H1 (cell line): ENCODE measurements at regions not wholly inside any gene's neighbourhood (a gene's known extent, or its start where the extent isn't known, plus 50 kb on each side); places are given as distances from the start of the nearest gene placed in this dataset.

Experiments
- BCL11A ChIP-seq, 2 experiments: IDR thresholded peaks; one replicate each; pipeline ENCODE4 v1.6.1; 2011; ENCODE audit warnings: low read depth in 2 of 2, low read length in 2 of 2, mild to moderate bottlenecking in 2 of 2
- EZH2 ChIP-seq: fragments of 200-600 bp; sonication (generic); IDR thresholded peaks from 2 replicates; pipeline ENCODE4 v1.7.1; 2012; ENCODE audit warnings: low read depth, mild to moderate bottlenecking, moderate library complexity, low read length, inconsistent platforms; ENCODE audit not compliant: severe bottlenecking
- GABPA ChIP-seq: IDR thresholded peaks from 2 replicates; pipeline ENCODE4 v1.6.1; 2011; ENCODE audit warnings: mild to moderate bottlenecking, low read length, moderate library complexity, borderline replicate concordance; ENCODE audit not compliant: insufficient read depth
- HDAC6 ChIP-seq: IDR thresholded peaks from one replicate; pipeline ENCODE4 v1.7.1; 2012; ENCODE audit warnings: low read depth, mild to moderate bottlenecking, inconsistent platforms, low read length, moderate library complexity
- KDM1A ChIP-seq: fragments of 200-600, 300-600 bp; sonication (generic); IDR thresholded peaks from 2 replicates; pipeline ENCODE4 v1.7.1; 2016; ENCODE audit warnings: mild to moderate bottlenecking, low read length, borderline replicate concordance
- NANOG ChIP-seq: IDR thresholded peaks from 2 replicates; pipeline ENCODE4 v1.6.1; 2011; ENCODE audit warnings: low read length, low read depth, mild to moderate bottlenecking, inconsistent platforms; ENCODE audit not compliant: insufficient read depth, poor library complexity, severe bottlenecking
- POLR2A ChIP-seq, 2 experiments: IDR thresholded peaks; 1 replicate in 1 of 2; 2 replicates in 1 of 2; pipeline ENCODE4 v1.6.1; 2011; ENCODE audit warnings: low read depth in 2 of 2, low read length in 2 of 2, mild to moderate bottlenecking in 2 of 2; ENCODE audit errors: control extremely low read depth in 1 of 2
- RFX5 ChIP-seq: IDR thresholded peaks from 2 replicates; pipeline ENCODE4 v1.6.1; 2011; ENCODE audit warnings: low read depth, low read length, improper control_type of control experiment, borderline replicate concordance
- RNF2 ChIP-seq: fragments of 200-900, 300-1000 bp; sonication (generic); IDR thresholded peaks from 2 replicates; pipeline ENCODE4 v1.7.1; 2016; ENCODE audit warnings: borderline replicate concordance, low read depth, mild to moderate bottlenecking, antibody characterized with exemption, low read length; ENCODE audit not compliant: poor library complexity, severe bottlenecking; ENCODE audit errors: missing control alignments
- RXRA ChIP-seq: IDR thresholded peaks from 2 replicates; pipeline ENCODE4 v1.6.1; 2011; ENCODE audit warnings: low read depth, mild to moderate bottlenecking, low read length, moderate library complexity; ENCODE audit not compliant: insufficient read depth
- TF ChIP-seq, protein P1 (sequence below), 3 experiments: IDR thresholded peaks; 1 replicate in 2 of 3; 2 replicates in 1 of 3; pipeline versions ENCODE4 v1.5.1 to v1.6.1; 2011; ENCODE audit warnings: low read length in 3 of 3, mild to moderate bottlenecking in 3 of 3, inconsistent platforms in 2 of 3, low read depth in 1 of 3, moderate library complexity in 1 of 3; ENCODE audit not compliant: insufficient read depth in 1 of 3; ENCODE audit errors: control extremely low read depth in 1 of 3
- TF ChIP-seq, protein P2 (sequence below): IDR thresholded peaks from 2 replicates; pipeline ENCODE4 v1.6.1; 2011; ENCODE audit warnings: low read length, improper control_type of control experiment
- TF ChIP-seq, protein P3 (sequence below): IDR thresholded peaks from 2 replicates; pipeline ENCODE4 v1.6.1; 2012; ENCODE audit warnings: inconsistent platforms

DNA sequence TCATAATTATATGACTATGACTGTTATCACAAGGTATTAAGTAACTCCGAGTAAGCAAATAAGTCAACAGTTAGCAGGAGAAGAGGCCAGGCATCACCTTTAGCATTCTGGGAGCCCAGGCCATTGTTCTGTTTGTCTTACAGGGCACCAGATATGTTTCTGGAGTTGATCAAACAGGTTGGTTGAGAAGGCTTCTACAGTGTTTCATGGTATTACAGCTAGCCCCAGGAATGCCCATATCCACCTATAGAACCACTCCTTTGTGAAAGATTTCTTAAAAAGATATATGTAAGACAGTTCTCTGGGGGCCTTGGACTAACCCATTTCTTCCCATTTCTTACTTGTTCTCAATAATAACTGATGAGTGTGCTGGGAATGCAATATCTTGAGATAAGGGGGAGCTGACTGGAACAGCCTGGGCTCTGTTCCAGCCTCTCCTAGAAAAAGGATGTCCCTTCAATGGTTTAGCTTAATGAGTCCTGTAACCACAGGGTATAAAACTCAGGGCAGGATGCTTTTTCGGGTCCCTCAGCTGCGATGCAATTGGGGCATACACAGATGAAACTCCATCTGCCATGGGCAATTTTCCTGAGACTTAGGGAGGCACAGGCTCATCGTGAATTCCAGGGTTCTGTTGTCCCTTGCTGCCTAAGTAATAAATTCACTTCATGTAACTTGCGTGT, 286.4 kb downstream of the BAMBI start:
- TF ChIP-seq NANOG (no peak), GABPA (no peak), RXRA (no peak), HDAC6 (no peak), RNF2 (no peak), KDM1A (no peak), BCL11A (IDR thresholded peaks at IDR 0.05; ENCODE audit: low read depth in 2 of 2, low read length in 2 of 2) (no peak), RFX5 (no peak), EZH2 (no peak), POLR2A (IDR thresholded peaks at IDR 0.05; ENCODE audit: control extremely low read depth in 1 of 2, low read depth in 2 of 2, low read length in 2 of 2) (no peak)
- TF ChIP-seq, protein P1, sequence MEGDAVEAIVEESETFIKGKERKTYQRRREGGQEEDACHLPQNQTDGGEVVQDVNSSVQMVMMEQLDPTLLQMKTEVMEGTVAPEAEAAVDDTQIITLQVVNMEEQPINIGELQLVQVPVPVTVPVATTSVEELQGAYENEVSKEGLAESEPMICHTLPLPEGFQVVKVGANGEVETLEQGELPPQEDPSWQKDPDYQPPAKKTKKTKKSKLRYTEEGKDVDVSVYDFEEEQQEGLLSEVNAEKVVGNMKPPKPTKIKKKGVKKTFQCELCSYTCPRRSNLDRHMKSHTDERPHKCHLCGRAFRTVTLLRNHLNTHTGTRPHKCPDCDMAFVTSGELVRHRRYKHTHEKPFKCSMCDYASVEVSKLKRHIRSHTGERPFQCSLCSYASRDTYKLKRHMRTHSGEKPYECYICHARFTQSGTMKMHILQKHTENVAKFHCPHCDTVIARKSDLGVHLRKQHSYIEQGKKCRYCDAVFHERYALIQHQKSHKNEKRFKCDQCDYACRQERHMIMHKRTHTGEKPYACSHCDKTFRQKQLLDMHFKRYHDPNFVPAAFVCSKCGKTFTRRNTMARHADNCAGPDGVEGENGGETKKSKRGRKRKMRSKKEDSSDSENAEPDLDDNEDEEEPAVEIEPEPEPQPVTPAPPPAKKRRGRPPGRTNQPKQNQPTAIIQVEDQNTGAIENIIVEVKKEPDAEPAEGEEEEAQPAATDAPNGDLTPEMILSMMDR (IDR thresholded peaks at IDR 0.05; ENCODE audit: control extremely low read depth in 1 of 3, insufficient read depth in 1 of 3, low read depth in 1 of 3, low read length in 3 of 3): no peak
- TF ChIP-seq, protein P2, sequence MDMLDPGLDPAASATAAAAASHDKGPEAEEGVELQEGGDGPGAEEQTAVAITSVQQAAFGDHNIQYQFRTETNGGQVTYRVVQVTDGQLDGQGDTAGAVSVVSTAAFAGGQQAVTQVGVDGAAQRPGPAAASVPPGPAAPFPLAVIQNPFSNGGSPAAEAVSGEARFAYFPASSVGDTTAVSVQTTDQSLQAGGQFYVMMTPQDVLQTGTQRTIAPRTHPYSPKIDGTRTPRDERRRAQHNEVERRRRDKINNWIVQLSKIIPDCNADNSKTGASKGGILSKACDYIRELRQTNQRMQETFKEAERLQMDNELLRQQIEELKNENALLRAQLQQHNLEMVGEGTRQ: no peak
- TF ChIP-seq, protein P3, sequence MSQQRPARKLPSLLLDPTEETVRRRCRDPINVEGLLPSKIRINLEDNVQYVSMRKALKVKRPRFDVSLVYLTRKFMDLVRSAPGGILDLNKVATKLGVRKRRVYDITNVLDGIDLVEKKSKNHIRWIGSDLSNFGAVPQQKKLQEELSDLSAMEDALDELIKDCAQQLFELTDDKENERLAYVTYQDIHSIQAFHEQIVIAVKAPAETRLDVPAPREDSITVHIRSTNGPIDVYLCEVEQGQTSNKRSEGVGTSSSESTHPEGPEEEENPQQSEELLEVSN: no peak
